GM12878 (cell line): ENCODE measurements at regions not wholly inside any gene's neighbourhood (a gene's known extent, or its start where the extent isn't known, plus 50 kb on each side); places are given as distances from the start of the nearest gene placed in this dataset.

Source experiments
- ATAC-seq: fragments of 200-7000 bp; cut with Tn5 transposase; 3 replicates; pipeline ENCODE4 v1.9.1; 2020; ENCODE audit warnings: mild to moderate bottlenecking, moderate library complexity
- BruUV-seq: library from RNA; stranded (reverse); fragments of 400-500 nt; replicated peaks from 2 replicates; lab custom pipeline; 2021; lab: Mats Ljungman, UMichigan
- CTCF ChIA-PET: fragments of 300-600 bp; sonication (Branson Sonifier 250); formaldehyde crosslinking; extraction: SDS; loops from one replicate; lab custom pipeline; 2021; ENCODE audit warnings: inconsistent platforms; lab: Yijun Ruan, JAX
- POLR2A ChIA-PET: fragments of 350-600 bp; formaldehyde crosslinking; extraction: SDS; loops from one replicate; lab custom pipeline; 2021; ENCODE audit warnings: inconsistent platforms; lab: Charles Lee
- RAD21 ChIA-PET: fragments of 300-600 bp; sonication (Branson Sonifier 250); formaldehyde crosslinking; loops from one replicate; lab custom pipeline; 2023; ENCODE audit warnings: antibody characterized with exemption; ENCODE audit not compliant: unreplicated experiment; lab: Charles Lee
- SMC1A ChIA-PET: fragments of 300-600 bp; sonication (Branson Sonifier 250); formaldehyde crosslinking; loops from one replicate; lab custom pipeline; 2023; ENCODE audit not compliant: unreplicated experiment, uncharacterized antibody; lab: Charles Lee
- DNase-seq: peaks from one replicate; pipeline ENCODE4 v3.0.0-alpha.2; 2011; ENCODE audit warnings: low read depth, low spot score
- FAIRE-seq: peaks from 3 replicates; lab custom pipeline; 2011; peaks lifted over from hg19 to GRCh38; lab: Jason Lieb, UNC
- H2AFZ ChIP-seq: 2 replicates; pipeline ENCODE4 v1.6.0; 2011; ENCODE audit warnings: low read depth, low read length, control low read depth; ENCODE audit not compliant: control insufficient read depth
- H3K27ac ChIP-seq: 2 replicates; pipeline ENCODE4 v1.5.1; 2011; ENCODE audit warnings: control low read depth; ENCODE audit not compliant: control insufficient read depth, insufficient read depth
- H3K27me3 ChIP-seq, 2 experiments: replicated peaks in 1 of 2; 2 replicates each; pipeline versions ENCODE4 v1.6.0 to v1.6.1; 2011; ENCODE audit warnings: low read length in 1 of 2; ENCODE audit not compliant: control insufficient read depth in 2 of 2, insufficient read depth in 2 of 2
- H3K36me3 ChIP-seq, 2 experiments: 2 replicates each; pipeline ENCODE4 v1.5.1; 2011; ENCODE audit warnings: low read length in 1 of 2; ENCODE audit not compliant: control insufficient read depth in 2 of 2, insufficient read depth in 2 of 2
- H3K4me1 ChIP-seq: 2 replicates; pipeline ENCODE4 v1.6.1; 2011; ENCODE audit warnings: mild to moderate bottlenecking, low read length, moderate library complexity, mixed read lengths; ENCODE audit not compliant: control insufficient read depth, insufficient read depth
- H3K4me2 ChIP-seq: 2 replicates; pipeline ENCODE4 v1.6.0; 2011; ENCODE audit warnings: control low read depth; ENCODE audit not compliant: control insufficient read depth, insufficient read depth
- H3K4me3 ChIP-seq: fragments of 200-600 bp; sonication (generic); 2 replicates; pipeline ENCODE4 v1.5.1; 2016
- H3K79me2 ChIP-seq: 2 replicates; pipeline ENCODE4 v1.6.0; 2011; ENCODE audit warnings: low read length; ENCODE audit not compliant: control insufficient read depth, insufficient read depth
- H3K9ac ChIP-seq: 2 replicates; pipeline ENCODE4 v1.8.0; 2011; ENCODE audit warnings: low read length, control low read depth, mixed read lengths; ENCODE audit not compliant: control insufficient read depth, insufficient read depth
- H3K9me3 ChIP-seq: replicated peaks from 3 replicates; pipeline ENCODE4 v1.5.1; 2011; ENCODE audit warnings: mild to moderate bottlenecking, low read length; ENCODE audit not compliant: control insufficient read depth, insufficient read depth
- H4K20me1 ChIP-seq: 2 replicates; pipeline ENCODE4 v1.6.0; 2011; ENCODE audit not compliant: control insufficient read depth, insufficient read depth
- ATF7 ChIP-seq: fragments of 450-650 bp; IDR thresholded peaks from 2 replicates; pipeline ENCODE4 v1.6.1; 2016; ENCODE audit warnings: low read depth, mild to moderate bottlenecking
- BMI1 ChIP-seq: fragments of 450-650 bp; IDR thresholded peaks from 2 replicates; pipeline ENCODE4 v1.6.1; 2016; ENCODE audit warnings: mild to moderate bottlenecking, moderate library complexity, borderline replicate concordance
- CREM ChIP-seq: IDR thresholded peaks from 2 replicates; pipeline ENCODE4 v1.6.1; 2014; ENCODE audit warnings: antibody characterized with exemption, low read depth
- GABPA ChIP-seq: IDR thresholded peaks from 2 replicates; pipeline ENCODE4 v1.6.1; 2014; ENCODE audit warnings: antibody characterized with exemption, low read depth, mild to moderate bottlenecking, inconsistent platforms
- MEF2A ChIP-seq: IDR thresholded peaks from 2 replicates; pipeline ENCODE4 v1.6.1; 2011; ENCODE audit warnings: low read depth, mild to moderate bottlenecking, low read length, moderate library complexity; ENCODE audit not compliant: insufficient read depth
- MTA3 ChIP-seq: IDR thresholded peaks from 2 replicates; pipeline ENCODE4 v1.6.1; 2012; ENCODE audit warnings: low read length, inconsistent platforms, borderline replicate concordance
- SMARCA5 ChIP-seq: fragments of 450-650 bp; IDR thresholded peaks from 2 replicates; pipeline ENCODE4 v1.6.1; 2017; ENCODE audit warnings: mild to moderate bottlenecking
- SP1 ChIP-seq: IDR thresholded peaks from one replicate; pipeline ENCODE4 v1.6.1; 2011; ENCODE audit warnings: low read depth, low read length
- SUPT20H ChIP-seq: IDR thresholded peaks from 2 replicates; pipeline ENCODE4 v1.6.1; 2011; ENCODE audit warnings: low read depth, mild to moderate bottlenecking, low read length, moderate library complexity, borderline replicate concordance; ENCODE audit not compliant: control insufficient read depth
- TAF1 ChIP-seq: IDR thresholded peaks from 2 replicates; pipeline ENCODE4 v1.6.1; 2011; ENCODE audit warnings: mild to moderate bottlenecking, low read depth, low read length, borderline replicate concordance
- WRNIP1 ChIP-seq: IDR thresholded peaks from 2 replicates; pipeline ENCODE4 v1.6.1; 2011; ENCODE audit warnings: low read depth, low read length, improper control_type of control experiment, borderline replicate concordance
- ZNF622 ChIP-seq: fragments of 450-650 bp; IDR thresholded peaks from 2 replicates; pipeline ENCODE4 v1.6.1; 2017; ENCODE audit warnings: mild to moderate bottlenecking, inconsistent platforms
- WGBS: methylation state at CpG from one replicate; pipeline ENCODE4 v1.1.6; 2016; ENCODE audit warnings: low lambda C conversion rate; ENCODE audit not compliant: insufficient replicate concordance, insufficient coverage; ENCODE audit errors: missing lambda C conversion rate; 5-methylcytosine and 5-hydroxymethylcytosine counted together
- in situ Hi-C: fragments of 300-500 bp; cut with MboI; formaldehyde crosslinking; loops from 9 replicates; pipeline ENCODE4 v1.14.3; 2018; ENCODE audit warnings: mixed read lengths
- intact Hi-C: fragments of 100-400 bp; cut with micrococcal nuclease; formaldehyde crosslinking; loops from one replicate; pipeline ENCODE4 v1.14.2; 2022; ENCODE audit not compliant: unreplicated experiment
- TF ChIP-seq, protein P1 (sequence below): IDR thresholded peaks from 2 replicates; pipeline ENCODE4 v1.6.1; 2011; ENCODE audit warnings: low read depth, mild to moderate bottlenecking, low read length, moderate library complexity, borderline replicate concordance; ENCODE audit errors: extremely low read depth
- TF ChIP-seq, protein P2 (sequence below): fragments of 450-650 bp; conservative IDR thresholded peaks from 2 replicates; pipeline ENCODE4 v1.6.1; 2017; ENCODE audit warnings: mild to moderate bottlenecking, moderate library complexity
- TF ChIP-seq, protein P3 (sequence below): IDR thresholded peaks from 2 replicates; pipeline ENCODE4 v1.6.1; 2012; ENCODE audit warnings: mild to moderate bottlenecking, low read depth, low read length
- TF ChIP-seq, protein P4 (sequence below): IDR thresholded peaks from 2 replicates; pipeline ENCODE4 v1.6.1; 2011; ENCODE audit warnings: borderline replicate concordance, low read depth, mild to moderate bottlenecking, moderate library complexity, low read length; ENCODE audit not compliant: insufficient read depth, poor library complexity, severe bottlenecking

DNA sequence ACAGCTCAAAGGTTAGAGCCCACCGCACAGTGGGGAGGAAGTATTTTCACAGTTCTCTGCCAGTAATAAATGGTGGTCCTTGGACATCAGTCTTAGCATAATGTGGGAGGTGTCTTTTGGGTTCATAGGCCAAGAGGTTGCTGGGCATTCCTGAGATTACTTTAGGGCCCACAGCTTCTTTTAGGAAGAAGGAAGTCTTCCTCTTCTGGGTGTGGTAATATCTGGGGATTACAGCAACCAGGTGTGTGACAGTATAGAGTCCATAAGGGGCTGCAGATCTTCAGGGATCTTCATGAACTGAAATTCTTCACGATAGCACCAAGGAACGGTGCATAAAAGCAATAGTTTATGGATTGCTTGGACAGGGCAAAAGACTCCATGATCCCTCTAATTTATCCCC is 56.2 kb upstream of the PTGR2 start (continued):
- TF ChIP-seq, protein P1, sequence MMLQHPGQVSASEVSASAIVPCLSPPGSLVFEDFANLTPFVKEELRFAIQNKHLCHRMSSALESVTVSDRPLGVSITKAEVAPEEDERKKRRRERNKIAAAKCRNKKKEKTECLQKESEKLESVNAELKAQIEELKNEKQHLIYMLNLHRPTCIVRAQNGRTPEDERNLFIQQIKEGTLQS, result no peak
- TF ChIP-seq GABPA, result no peak
- no peak for TF ChIP-seq WRNIP1
- TF ChIP-seq, all 136 proteins: peak for 0

DNA sequence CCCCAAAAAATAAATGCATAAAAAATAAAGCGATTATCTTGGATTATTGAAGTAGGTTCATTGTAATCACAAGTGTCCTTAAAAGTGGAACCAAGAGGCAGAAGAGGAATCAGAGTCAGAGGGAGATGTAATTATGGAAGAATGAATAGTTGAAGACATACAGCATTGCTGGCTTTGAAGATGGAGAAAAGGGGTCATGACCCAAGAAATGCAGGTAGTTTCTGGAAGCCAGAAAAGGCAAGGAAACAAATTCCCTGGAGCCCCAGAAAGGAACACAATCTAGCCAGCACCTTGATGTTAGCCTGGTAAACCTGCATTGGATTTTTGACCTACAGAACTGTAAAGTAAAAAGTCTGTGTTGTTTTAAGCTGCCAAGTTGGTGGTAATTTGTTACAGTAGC is 57.5 kb upstream of the PTGR2 start:
- no peak for DNase-seq
- no peaks in the 10 kb centered on the region for H3K36me3 ChIP-seq
- intact Hi-C loops (no loop called here), in situ Hi-C loops (no loop called here)
- no peak for FAIRE-seq
- H3K27me3 ChIP-seq, result no peaks in the 10 kb centered on the region
- ChIA-PET CTCF (no interaction called here), SMC1A (no interaction called here), RAD21 (no interaction called here), POLR2A (no interaction called here)
- WGBS, result 91% methylated on average over 1 of the region's 1 CpG
- BruUV-seq, result no TSS peak
- H3K4me1 ChIP-seq, result peaks cover 15% of the 10 kb centered on the region
- no peaks in the 10 kb centered on the region for H4K20me1 ChIP-seq
- ATAC-seq, result no peak
- H3K4me2 ChIP-seq, result no peak overlapping the region
- no peak overlapping the region for H3K9ac ChIP-seq
- H3K79me2 ChIP-seq, result no peaks in the 10 kb centered on the region
- H3K4me3 ChIP-seq, result no peak overlapping the region
- no peak overlapping the region for H3K27ac ChIP-seq
- H2AFZ ChIP-seq, result no peak overlapping the region
- H3K9me3 ChIP-seq, result no peaks in the 10 kb centered on the region
- no peak for TF ChIP-seq MEF2A
- TF ChIP-seq BMI1, result no peak
- no peak for TF ChIP-seq CREM
- TF ChIP-seq ZNF622, result no peak
- no peak for TF ChIP-seq TAF1
- TF ChIP-seq MTA3, result no peak
- no peak for TF ChIP-seq ATF7
- no peak for TF ChIP-seq SP1
- TF ChIP-seq, protein P2, sequence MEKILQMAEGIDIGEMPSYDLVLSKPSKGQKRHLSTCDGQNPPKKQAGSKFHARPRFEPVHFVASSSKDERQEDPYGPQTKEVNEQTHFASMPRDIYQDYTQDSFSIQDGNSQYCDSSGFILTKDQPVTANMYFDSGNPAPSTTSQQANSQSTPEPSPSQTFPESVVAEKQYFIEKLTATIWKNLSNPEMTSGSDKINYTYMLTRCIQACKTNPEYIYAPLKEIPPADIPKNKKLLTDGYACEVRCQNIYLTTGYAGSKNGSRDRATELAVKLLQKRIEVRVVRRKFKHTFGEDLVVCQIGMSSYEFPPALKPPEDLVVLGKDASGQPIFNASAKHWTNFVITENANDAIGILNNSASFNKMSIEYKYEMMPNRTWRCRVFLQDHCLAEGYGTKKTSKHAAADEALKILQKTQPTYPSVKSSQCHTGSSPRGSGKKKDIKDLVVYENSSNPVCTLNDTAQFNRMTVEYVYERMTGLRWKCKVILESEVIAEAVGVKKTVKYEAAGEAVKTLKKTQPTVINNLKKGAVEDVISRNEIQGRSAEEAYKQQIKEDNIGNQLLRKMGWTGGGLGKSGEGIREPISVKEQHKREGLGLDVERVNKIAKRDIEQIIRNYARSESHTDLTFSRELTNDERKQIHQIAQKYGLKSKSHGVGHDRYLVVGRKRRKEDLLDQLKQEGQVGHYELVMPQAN, result no peak
- TF ChIP-seq, protein P3, sequence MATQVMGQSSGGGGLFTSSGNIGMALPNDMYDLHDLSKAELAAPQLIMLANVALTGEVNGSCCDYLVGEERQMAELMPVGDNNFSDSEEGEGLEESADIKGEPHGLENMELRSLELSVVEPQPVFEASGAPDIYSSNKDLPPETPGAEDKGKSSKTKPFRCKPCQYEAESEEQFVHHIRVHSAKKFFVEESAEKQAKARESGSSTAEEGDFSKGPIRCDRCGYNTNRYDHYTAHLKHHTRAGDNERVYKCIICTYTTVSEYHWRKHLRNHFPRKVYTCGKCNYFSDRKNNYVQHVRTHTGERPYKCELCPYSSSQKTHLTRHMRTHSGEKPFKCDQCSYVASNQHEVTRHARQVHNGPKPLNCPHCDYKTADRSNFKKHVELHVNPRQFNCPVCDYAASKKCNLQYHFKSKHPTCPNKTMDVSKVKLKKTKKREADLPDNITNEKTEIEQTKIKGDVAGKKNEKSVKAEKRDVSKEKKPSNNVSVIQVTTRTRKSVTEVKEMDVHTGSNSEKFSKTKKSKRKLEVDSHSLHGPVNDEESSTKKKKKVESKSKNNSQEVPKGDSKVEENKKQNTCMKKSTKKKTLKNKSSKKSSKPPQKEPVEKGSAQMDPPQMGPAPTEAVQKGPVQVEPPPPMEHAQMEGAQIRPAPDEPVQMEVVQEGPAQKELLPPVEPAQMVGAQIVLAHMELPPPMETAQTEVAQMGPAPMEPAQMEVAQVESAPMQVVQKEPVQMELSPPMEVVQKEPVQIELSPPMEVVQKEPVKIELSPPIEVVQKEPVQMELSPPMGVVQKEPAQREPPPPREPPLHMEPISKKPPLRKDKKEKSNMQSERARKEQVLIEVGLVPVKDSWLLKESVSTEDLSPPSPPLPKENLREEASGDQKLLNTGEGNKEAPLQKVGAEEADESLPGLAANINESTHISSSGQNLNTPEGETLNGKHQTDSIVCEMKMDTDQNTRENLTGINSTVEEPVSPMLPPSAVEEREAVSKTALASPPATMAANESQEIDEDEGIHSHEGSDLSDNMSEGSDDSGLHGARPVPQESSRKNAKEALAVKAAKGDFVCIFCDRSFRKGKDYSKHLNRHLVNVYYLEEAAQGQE, result no peak
- TF ChIP-seq SUPT20H, result no peak
- TF ChIP-seq, protein P4, sequence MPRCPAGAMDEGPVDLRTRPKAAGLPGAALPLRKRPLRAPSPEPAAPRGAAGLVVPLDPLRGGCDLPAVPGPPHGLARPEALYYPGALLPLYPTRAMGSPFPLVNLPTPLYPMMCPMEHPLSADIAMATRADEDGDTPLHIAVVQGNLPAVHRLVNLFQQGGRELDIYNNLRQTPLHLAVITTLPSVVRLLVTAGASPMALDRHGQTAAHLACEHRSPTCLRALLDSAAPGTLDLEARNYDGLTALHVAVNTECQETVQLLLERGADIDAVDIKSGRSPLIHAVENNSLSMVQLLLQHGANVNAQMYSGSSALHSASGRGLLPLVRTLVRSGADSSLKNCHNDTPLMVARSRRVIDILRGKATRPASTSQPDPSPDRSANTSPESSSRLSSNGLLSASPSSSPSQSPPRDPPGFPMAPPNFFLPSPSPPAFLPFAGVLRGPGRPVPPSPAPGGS, result no peak
- TF ChIP-seq SMARCA5, result no peak
